Body of pancreas (tissue), 4 donors: ENCODE measurements at regions not wholly inside any gene's neighbourhood (a gene's known extent, or its start where the extent isn't known, plus 50 kb on each side); places are given as distances from the start of the nearest gene placed in this dataset.

Experiments used
- CTCF ChIP-seq, 7 experiments: fragments of 450-650 bp in 4 of 7; fragments of 200-600 bp in 3 of 7; sonication (generic) in 3 of 7; IDR thresholded peaks; one replicate each; pipeline ENCODE4 v1.5.1; 2016 to 2019; ENCODE audit warnings: antibody characterized with exemption in 7 of 7
- POLR2A ChIP-seq, 3 donors: fragments of 450-650 bp; IDR thresholded peaks; one replicate each; pipeline ENCODE4 v1.6.1; 2016; ENCODE audit warnings: antibody characterized with exemption in 3 of 3, mild to moderate bottlenecking in 2 of 3

- TF ChIP-seq CTCF (IDR thresholded peaks at IDR 0.05) = no peak
- TF ChIP-seq POLR2A (IDR thresholded peaks at IDR 0.05) = no peak
These were observed 161.9 kb downstream of the ZIC4 start for GRCh38 chr3:147244397-147244796.
